ENCODE measurements at regions not wholly inside any gene's neighbourhood (a gene's known extent, or its start where the extent isn't known, plus 50 kb on each side); places are given as distances from the start of the nearest gene placed in this dataset.

DNA sequence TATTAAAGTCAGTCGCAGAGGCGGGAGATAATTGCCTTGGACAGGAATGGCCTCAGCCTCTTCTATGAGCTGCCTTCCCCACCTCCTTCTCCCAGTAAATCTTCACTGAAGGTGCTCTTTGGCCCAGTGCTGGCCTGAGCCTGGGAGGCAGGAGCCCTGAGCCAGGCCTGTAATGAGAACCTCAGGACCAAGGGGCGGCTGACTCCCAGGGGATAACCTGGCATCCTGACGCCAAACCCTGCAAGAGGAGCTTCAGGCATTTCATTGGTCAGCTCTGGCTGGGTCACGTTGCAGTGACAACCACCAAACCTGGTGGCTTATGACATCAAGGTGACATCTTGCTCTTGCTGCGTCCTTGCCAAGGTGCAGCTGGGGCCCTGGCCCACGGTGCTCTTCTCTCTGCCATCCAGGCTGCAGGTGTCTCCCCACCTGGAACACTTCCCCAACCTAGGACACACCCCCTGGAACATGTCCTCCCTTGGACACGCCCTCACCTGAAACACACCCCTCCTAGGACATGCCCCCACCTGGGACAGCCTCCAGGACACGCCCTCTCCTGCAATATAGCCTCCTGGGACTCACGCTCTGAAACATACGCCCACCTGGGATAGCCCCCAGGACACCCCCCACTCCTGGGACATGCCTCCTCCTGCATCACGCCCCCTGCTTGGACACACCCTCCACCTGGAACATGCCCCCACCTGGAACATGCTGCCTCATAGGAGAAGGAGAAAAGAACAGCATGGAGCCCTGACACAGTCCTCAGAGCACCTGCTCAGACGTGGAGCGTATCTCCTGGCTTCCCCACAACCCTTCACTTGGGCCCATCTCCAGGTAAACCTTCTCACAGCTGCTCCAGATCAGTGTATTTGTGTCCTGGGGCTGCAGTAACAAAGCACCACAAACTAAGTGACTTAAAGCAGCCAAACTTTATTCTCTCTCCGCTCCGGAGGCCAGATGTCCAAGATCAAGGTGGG is 333.6 kb downstream of the NPHP4 start:
- intact Hi-C loops (cut with DNase I): no loop called here
- DNase-seq: peak in 4 of 42 donors; percentile 12 to 18 (median 14)

DNA sequence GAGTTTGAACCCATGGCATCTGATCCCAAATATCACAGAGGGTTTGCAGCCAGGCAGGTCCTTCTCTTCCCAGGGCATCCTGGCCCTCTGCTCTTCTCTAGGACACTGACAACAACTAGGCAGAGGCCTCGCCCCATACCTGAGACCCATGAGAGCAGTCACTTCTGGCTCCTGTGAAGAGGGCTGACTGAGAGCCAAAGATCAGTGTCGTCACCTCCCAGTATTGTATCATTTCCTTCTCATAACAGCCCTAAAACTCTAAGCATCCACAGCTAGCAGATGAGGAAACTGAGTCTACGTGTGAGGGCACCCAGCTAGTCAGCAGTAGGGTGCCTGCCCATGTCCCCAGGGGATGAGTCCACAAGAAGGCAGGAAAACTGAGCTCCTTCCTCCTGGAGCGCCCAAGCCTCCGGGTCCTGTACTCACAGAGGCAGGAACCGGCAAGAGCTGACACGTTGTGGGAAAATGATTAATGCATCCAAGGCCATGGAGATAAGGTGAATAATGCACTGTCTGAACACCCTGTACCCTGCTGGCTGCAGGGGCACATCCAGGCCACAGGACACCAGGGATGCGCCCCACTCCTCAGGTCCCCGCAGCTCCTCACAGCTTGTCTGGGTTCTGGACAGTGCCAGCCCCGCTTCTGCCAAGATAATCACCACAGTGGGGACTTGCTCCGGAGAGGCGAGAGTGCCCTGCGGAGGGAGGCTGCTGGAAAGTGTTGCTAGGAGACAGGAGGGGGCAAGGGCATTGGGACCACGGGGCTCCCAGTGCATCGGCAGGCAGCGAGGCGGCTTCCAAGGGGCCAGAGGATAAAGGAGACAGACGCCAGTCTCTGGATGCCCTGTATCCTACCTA is 340.0 kb downstream of the NPHP4 start:
- intact Hi-C loops (cut with DNase I): no loop called here
- DNase-seq: peak in 13 of 42 donors; percentile 16 to 56 (median 34)

DNA sequence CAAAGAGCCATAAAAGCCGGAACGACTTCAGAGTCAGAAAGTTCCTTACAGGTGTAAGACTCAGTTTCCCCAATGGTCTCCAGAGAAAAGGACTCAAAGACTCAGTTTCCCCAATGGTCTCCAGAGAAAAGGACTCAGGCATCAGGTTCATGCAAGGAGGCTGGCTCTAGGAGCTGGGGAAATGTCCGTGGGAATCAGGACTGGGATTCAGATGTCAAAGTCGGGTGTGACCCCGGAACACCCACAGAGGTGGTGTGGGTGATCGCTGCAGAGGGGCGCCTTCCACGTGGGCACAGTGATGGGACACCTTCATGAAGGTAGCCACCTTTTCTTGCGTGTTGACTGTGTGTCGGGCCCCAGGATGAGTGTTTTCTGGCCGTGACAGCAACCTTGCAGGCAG is 340.8 kb downstream of the NPHP4 start:
- peak in 3 of 42 donors; percentile 17 to 19 (median 18) for DNase-seq
- intact Hi-C loops (cut with DNase I): no loop called here

DNA sequence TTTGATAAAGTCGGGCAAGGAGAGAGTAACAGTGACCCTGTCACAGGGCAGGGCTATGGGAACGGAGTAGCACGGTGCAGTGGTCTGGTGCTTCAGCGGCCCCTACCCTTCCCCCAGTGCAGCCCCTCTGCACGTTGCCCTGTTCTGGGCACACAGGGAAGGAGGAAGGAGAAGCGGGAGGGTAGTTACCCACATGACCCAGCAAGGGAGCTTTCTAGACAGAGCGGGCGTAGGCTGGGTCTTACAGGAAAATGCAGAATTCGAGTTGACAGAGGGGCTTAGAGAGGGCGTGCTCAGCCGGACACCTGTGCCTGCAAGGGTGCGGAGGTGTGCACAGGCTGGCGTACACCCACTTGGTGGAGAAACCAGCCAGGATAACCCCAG is 341.2 kb downstream of the NPHP4 start:
- DNase-seq: peak in 2 of 42 donors; percentile 1 to 13
- intact Hi-C loops (cut with DNase I): no loop called here

DNA sequence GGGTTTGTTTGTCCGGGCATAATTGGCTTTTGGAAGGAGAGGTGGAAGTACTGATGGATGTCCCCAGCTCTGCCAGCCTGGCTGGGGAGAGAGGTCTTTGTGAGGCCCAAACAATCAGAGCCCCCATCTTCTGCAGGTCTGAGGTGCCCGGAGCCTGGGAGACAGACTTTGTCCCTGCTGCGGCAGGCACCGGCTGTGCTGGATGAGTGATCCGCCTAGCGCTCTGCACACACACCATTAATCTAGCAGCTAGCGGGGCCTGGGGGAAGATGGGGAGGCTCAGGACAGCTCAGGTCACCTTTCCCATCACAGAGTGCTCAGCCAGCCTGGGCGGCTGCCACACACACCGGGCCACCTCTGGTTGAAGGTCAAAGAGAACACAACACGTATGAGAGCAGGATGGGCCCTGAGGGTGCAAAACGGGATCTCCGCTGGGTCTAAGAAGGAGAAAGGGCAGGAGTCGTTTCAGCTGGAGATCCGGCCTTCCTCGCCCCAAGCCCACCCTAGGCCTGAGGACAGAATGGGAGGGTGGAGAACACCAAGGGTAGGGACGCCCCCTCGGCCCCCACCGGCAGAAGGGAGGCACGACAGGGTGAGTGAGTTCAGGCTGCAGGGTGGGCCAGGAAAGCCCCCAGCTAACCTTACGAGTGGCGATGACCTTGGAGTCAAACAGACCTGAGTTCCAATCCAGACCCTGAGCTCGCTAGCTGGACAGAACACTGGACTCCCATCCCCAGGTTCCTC is 341.8 kb downstream of the NPHP4 start:
- intact Hi-C loops (cut with DNase I): no loop called here
- DNase-seq: peak in 4 of 42 donors; percentile 6 to 29 (median 20)

DNA sequence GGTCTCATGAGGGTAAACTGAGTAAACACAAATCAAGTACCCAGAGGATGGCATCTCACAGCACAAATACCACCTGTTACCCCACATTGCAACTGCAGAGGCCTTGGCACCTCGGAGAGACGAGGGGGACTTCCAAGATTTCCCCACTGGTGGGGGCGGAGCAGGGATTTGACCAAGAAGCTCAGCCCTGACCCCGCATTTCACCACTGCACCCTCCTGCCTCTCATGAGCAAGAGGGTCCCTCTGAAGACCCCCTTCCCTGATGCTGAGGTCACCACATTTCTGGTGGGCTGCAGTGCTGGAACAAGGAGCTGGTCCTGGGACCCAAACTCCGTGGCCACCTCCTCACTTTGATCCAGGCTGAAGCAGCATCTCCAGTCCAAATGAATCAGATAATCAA is 342.4 kb downstream of the NPHP4 start:
- DNase-seq: peak in 2 of 42 donors; percentile 6 to 22
- intact Hi-C loops (cut with DNase I): no loop called here

DNA sequence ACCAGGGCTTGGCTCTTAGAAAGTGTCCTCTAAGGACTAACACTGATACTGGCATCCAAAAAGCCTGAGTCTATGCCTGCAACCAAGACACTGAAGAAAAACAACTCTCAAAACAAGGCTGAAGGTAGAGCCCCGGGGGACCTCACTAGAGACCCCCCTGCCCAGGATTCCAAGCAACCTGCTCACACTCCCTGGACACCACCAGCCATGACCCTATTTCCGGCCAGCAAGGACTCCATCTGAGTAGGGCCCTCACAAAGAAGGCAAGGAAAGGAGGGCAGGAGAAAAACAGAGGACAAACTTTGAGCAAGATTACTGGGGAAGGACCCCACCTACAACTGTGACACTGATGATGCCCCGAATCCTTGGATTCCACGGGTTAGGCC is 343.1 kb downstream of the NPHP4 start:
- intact Hi-C loops (cut with DNase I): no loop called here
- DNase-seq: no peak

DNA sequence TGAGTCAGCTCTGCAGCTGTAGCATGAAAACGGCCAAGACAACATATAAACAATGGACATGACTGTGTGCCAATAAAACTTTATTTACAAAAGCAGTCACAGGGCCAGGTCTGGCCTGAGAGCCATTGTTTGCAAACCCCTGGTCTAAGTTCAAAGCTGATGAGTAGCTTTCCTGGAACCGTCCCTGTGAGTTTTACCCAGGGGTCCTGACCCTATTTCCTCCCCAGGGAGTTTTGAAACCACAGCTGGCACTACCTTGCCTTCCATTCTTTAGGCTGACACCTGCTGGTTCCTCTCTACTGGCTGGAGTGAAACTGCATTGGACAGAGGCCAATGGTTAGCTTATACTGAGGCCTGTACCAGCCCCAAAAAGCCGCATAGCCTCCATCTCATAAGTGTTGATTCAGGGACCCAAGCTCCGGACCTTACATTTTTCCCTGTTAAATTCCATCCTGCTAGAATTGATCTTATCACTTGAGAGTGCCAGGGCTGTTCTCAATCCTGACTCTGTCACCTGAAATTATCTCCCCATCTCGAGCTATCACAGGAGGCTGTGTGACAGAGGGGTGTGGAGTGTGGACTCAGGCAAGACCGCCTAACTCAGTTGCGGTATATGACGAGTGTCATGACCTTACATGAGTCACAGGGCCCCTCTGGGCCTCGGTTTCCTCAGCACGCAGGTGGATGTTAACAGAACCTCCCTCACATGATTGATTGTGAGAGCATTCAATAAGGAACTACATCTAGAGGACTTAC is 343.6 kb downstream of the NPHP4 start:
- DNase-seq: peak in 3 of 42 donors; percentile 4 to 30 (median 11)
- intact Hi-C loops (cut with DNase I): no loop called here

DNA sequence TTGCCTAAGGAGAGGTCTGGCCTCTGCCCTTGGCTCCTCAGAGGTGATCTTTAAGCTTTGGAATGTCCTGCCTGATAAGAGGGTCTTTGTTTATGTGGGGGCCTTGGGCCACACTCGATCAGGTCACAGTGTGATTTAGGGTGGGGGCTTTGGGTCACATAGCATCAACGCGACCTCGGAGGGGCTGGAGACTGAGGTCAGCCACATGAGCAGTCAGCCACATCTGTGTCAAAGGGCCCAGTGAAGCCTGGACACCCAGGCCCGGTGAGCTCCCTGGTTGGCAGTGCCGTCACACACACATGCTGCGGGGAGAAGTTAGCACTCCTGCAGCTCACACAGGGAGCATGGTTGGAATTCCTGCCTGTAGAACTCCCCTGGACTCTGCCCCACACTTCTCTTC is 345.0 kb downstream of the NPHP4 start:
- DNase-seq: peak in 3 of 42 donors; percentile 3 to 17 (median 16)
- intact Hi-C loops (cut with DNase I): no loop called here

DNA sequence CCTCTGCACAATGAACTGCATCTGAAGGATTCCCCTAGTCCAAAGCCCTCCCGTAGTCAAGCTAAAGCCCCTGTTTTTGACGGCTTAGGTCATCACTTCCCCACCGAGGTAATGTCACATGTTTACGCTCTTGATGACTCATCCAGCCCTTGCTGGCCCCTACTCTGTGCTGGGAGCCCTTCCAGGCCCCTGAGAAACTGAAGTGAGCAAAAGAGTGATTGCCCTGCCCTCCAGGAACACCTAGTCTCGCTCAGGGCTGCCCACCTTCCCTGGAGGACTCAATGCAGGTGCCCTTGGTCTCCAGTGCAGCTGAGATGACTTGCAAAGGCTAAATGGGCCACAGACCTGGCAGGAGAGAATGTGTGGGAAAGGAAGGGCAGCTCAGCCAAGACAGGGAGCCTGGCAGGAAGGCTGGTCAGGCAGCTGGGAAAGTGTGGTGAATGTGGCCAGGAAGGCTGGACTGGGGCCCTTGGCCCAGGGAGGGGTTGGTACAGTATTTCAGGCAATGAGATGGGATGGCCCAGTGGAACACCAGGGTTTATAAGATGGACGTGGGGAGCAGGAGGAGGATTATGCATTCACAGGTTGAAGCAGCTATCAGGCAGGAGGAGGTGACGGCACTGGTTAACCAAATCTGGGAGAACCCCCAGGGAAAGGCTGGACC is 345.6 kb downstream of the NPHP4 start:
- peak in 3 of 42 donors; percentile 6 to 39 (median 7) for DNase-seq
- intact Hi-C loops (cut with DNase I): no loop called here

DNA sequence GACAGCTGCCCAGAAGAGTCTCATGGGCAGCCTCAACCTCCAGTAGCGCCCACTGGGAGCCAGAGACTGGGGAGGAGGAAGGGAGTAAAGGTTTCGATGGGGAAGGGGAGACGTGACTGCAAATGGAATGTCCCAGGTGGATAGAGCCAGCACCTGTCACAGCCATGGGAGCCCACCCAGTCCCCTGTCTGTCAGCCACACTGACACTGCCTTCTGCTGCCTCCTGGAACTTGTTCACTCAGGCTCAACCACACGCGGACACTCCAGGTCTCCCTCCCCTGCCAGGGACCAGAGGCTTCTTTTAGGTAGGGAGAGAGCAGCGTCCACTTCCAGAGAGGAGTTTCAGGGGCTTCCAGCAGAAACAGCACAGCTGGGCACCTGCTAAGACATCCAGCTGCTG is 346.3 kb downstream of the NPHP4 start:
- intact Hi-C loops (cut with DNase I): no loop called here
- DNase-seq: peak in 3 of 42 donors; percentile 6 to 19 (median 10)

DNA sequence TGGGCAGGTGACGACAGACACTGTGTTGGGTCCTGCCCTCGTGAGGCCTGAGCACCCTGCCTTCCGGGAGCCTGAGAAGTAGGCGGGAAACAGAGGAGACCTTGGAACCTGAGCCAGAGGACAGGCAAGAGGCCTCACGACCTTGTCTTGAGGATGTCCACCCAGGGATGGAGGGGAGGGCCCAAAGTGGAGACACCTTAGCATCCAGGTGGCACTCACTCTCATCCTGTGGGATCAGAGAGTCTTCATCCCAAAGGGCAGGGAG is 347.2 kb downstream of the NPHP4 start:
- intact Hi-C loops (cut with DNase I): no loop called here
- peak in 3 of 42 donors; percentile 1 to 30 (median 13) for DNase-seq

DNA sequence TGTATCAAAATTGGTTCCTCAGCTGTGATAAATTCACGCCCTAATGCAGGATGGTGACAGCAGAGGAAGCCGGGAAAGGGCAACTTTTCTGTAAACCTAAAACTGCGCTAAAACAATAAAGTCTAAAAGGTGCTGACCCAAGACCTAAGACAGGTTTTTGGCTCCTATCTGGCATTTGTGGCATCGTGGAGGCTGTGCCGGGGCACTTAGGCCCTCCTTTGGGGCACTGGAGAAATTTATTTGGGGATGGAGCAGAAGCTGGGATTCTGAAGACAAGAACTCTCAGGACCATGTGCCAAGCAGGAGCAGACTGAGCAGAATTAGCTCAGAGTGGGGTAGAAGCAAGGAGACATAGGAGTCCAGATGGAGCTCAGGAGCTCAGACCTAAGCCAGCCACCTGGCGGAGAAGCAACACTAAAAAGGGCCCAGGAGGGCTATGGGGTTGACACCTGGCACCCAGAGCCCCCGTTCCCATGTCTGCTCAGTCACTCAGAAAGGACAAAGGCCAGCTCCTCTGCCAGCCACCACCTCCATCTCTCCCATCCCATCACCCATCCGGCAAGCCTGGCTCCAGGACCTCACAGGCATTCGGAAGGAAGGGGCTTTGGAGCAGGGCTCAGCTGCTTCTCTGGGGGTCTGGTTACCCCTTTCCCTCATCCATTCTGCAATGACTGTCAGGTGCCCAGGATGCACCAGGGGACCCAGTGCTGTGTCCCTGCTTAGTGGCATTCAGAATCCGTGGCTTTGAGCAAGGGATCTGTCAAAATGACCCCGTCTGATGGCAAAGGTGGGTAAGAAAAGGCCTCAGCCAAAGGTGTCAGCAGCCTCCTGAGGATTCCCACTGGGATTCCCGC is 347.7 kb downstream of the NPHP4 start:
- intact Hi-C loops (cut with DNase I): no loop called here
- DNase-seq: peak in 5 of 42 donors; percentile 1 to 34 (median 7)

DNA sequence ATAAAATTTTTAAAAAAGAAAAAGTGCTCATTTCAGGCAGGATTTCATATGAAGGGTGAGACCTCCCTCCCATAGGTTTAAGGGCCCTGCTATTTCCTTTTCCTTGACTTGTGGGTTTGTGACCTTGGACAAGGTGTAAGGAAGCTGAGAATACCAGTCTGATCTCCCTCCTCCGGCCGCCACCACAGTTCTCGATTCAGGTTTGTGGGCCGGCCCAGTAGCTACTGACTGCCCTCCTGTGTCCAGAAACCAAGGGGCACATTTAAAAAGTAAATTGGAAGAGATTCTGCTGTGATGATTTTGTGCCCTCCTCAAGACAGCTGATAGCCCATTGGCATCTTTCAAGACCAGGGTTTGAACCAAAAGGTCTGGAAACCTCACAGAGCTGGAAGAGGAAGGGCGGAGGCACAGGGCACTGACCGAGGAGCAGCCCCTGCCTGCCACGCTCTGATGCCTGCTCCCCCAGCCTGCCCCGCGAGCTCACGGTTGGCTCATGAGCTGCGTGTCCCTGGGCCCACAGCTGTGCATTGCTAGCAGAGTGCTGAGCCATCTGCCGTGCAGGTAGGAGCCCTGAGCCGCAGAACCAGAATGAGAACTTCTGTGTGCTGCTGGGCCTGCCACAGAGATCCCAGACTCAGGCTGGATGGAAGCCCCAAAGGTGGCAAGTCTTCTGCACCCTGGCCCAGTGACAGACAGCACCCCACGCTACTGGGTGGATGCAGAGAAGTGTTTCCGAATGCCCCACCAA is 348.7 kb downstream of the NPHP4 start:
- intact Hi-C loops (cut with DNase I): no loop called here
- DNase-seq: peak in 4 of 42 donors; percentile 11 to 30 (median 18)

DNA sequence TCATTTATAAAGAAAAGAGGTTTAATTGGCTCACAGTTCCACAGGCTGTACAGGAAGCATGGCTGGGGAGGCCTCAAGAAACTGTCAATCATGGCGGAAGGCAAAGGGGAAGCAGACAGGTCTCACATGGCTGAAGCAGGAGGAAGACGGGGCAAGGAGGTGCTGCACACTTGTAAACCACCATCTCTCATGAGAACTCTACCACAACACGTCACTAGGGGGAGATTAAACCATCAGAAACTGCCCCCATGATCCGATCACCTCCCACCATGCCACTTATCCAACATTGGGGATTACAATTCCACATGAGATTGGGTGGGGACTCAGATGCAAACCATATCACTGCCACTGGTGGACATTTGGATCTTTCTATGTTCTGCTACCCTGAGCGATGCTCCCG is 351.4 kb downstream of the NPHP4 start:
- peak in 5 of 42 donors; percentile 3 to 23 (median 15) for DNase-seq
- intact Hi-C loops (cut with DNase I): no loop called here

DNA sequence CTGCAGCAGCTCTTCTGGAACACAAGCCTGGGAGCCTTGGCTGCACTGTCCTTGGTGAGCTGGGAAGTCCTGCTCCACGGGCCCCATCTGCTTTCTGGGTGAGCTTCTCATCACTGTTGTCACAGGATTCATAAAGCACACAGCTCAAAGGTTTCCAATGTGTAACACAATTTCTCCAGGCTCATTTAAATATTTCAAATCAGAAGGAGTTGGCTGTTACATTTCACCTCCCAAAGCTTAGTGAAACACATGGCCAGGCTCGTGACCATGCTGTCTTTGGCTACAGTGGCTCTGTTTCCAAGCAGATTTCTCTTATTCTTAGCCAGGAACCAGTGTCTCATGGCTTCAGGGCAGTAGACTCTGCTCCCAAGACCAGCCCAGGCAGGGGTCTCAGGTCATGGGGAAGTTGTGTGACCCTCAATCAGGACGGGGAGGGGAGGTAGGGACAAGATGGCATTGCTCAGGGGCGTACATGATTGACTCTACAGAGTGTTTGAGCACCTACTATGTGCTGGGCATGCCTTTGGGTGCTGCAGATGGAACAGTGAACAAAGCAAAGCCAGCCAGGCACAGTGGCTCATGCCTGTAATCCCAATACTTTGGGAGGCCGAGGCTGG is 353.0 kb downstream of the NPHP4 start:
- intact Hi-C loops (cut with DNase I): no loop called here
- peak in 3 of 42 donors; percentile 10 to 23 (median 12) for DNase-seq
